PC-3 (cell line): ENCODE measurements at regions not wholly inside any gene's neighbourhood (a gene's known extent, or its start where the extent isn't known, plus 50 kb on each side); places are given as distances from the start of the nearest gene placed in this dataset.

Experiments used
- EZH2 ChIP-seq: fragments of 300-600 bp; sonication (generic); IDR thresholded peaks from one replicate; pipeline ENCODE4 v1.6.1; 2017; ENCODE audit warnings: antibody characterized with exemption, mild to moderate bottlenecking, low read length; ENCODE audit not compliant: unreplicated experiment
- EZH2phosphoT487 ChIP-seq: fragments of 300-600 bp; sonication (generic); IDR thresholded peaks from 2 replicates; pipeline ENCODE4 v1.6.1; 2018; ENCODE audit warnings: mild to moderate bottlenecking, antibody characterized with exemption, low read length, borderline replicate concordance
- TF ChIP-seq, protein P1 (sequence below): fragments of 300-600 bp; sonication (generic); conservative IDR thresholded peaks from 2 replicates; pipeline ENCODE4 v1.5.1; 2017; ENCODE audit warnings: antibody characterized with exemption, low read depth, mild to moderate bottlenecking, low read length

DNA sequence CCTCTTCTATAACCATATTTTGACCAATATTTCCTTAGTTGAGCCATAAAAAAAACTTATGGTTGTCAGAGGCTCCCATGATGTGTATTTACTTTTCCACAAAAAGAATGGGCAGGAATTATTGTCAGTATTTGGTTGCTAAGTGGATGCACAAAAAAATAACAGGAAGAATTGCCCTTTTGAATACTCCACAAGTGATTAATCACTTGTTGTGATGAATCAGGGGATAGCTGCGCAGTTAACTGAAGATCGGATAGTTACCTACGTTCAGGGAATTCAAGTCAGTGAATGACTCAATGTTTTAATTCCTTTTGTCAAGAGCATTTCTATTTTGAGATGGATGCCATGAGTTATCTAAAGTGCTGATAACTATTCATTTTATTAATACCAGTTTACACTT lies 785.2 kb upstream of the B3GALT2 start:
- TF ChIP-seq EZH2 (no peak), EZH2phosphoT487 (no peak)
- TF ChIP-seq, protein P1, sequence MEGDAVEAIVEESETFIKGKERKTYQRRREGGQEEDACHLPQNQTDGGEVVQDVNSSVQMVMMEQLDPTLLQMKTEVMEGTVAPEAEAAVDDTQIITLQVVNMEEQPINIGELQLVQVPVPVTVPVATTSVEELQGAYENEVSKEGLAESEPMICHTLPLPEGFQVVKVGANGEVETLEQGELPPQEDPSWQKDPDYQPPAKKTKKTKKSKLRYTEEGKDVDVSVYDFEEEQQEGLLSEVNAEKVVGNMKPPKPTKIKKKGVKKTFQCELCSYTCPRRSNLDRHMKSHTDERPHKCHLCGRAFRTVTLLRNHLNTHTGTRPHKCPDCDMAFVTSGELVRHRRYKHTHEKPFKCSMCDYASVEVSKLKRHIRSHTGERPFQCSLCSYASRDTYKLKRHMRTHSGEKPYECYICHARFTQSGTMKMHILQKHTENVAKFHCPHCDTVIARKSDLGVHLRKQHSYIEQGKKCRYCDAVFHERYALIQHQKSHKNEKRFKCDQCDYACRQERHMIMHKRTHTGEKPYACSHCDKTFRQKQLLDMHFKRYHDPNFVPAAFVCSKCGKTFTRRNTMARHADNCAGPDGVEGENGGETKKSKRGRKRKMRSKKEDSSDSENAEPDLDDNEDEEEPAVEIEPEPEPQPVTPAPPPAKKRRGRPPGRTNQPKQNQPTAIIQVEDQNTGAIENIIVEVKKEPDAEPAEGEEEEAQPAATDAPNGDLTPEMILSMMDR, result no peak
